ENCODE measurements at regions not wholly inside any gene's neighbourhood (a gene's known extent, or its start where the extent isn't known, plus 50 kb on each side); places are given as distances from the start of the nearest gene placed in this dataset.

- Mint-ChIP-seq H3K9me3 (no peaks in the 10 kb centered on the region), H3K27me3 (no peaks in the 10 kb centered on the region), H3K4me1 (ENCODE audit: low read depth) (no peaks in the 10 kb centered on the region), H3K36me3 (ENCODE audit: low read depth) (no peaks in the 10 kb centered on the region), H3K27ac (no peak overlapping the region), H3K4me3 (no peak overlapping the region)
- intact Hi-C loops (cut with micrococcal nuclease): no loop called here
These were observed 296.2 kb downstream of the CHL1 start for GRCh38 chr3:492586-493316.

- intact Hi-C loops (cut with micrococcal nuclease): no loop called here
- Mint-ChIP-seq H3K4me1 (ENCODE audit: low read depth) (no peaks in the 10 kb centered on the region), H3K27me3 (no peaks in the 10 kb centered on the region), H3K27ac (no peak overlapping the region), H3K9me3 (no peaks in the 10 kb centered on the region), H3K4me3 (no peak overlapping the region), H3K36me3 (ENCODE audit: low read depth) (no peaks in the 10 kb centered on the region)
These were observed 297.6 kb downstream of the CHL1 start for GRCh38 chr3:494190-494589.

GRCh38 chr3:498487-498886 is 301.9 kb downstream of the CHL1 start:
- no peaks in the 10 kb centered on the region for H3K4me1 Mint-ChIP-seq (ENCODE audit: low read depth)
- no peaks in the 10 kb centered on the region for H3K27me3 Mint-ChIP-seq
- H3K27ac Mint-ChIP-seq: no peak overlapping the region
- intact Hi-C loops (cut with micrococcal nuclease): no loop called here
- H3K9me3 Mint-ChIP-seq: no peaks in the 10 kb centered on the region
- H3K36me3 Mint-ChIP-seq (ENCODE audit: low read depth): no peaks in the 10 kb centered on the region
- no peak overlapping the region for H3K4me3 Mint-ChIP-seq

- Mint-ChIP-seq H3K4me3 (no peak overlapping the region), H3K36me3 (ENCODE audit: low read depth) (no peaks in the 10 kb centered on the region), H3K27me3 (no peaks in the 10 kb centered on the region), H3K9me3 (no peaks in the 10 kb centered on the region), H3K4me1 (ENCODE audit: low read depth) (no peaks in the 10 kb centered on the region), H3K27ac (no peak overlapping the region)
- intact Hi-C loops (cut with micrococcal nuclease): no loop called here
These were observed 302.6 kb downstream of the CHL1 start for GRCh38 chr3:499001-499761.

GRCh38 chr3:502486-502885 is 305.9 kb downstream of the CHL1 start:
- Mint-ChIP-seq H3K4me1 (ENCODE audit: low read depth) (no peaks in the 10 kb centered on the region), H3K27me3 (no peaks in the 10 kb centered on the region), H3K27ac (no peak overlapping the region), H3K9me3 (no peaks in the 10 kb centered on the region), H3K36me3 (ENCODE audit: low read depth) (no peaks in the 10 kb centered on the region), H3K4me3 (no peak overlapping the region)
- intact Hi-C loops (cut with micrococcal nuclease): no loop called here

GRCh38 chr3:513301-513700 is 316.7 kb downstream of the CHL1 start:
- Mint-ChIP-seq H3K4me3 (no peak overlapping the region), H3K36me3 (ENCODE audit: low read depth) (no peaks in the 10 kb centered on the region), H3K27me3 (no peaks in the 10 kb centered on the region), H3K4me1 (ENCODE audit: low read depth) (no peaks in the 10 kb centered on the region), H3K9me3 (peaks cover 26% of the 10 kb centered on the region), H3K27ac (no peak overlapping the region)
- intact Hi-C loops (cut with micrococcal nuclease): no loop called here

- Mint-ChIP-seq H3K36me3 (ENCODE audit: low read depth) (no peaks in the 10 kb centered on the region), H3K4me1 (ENCODE audit: low read depth) (no peaks in the 10 kb centered on the region), H3K4me3 (no peak overlapping the region), H3K27ac (no peak overlapping the region), H3K27me3 (no peaks in the 10 kb centered on the region), H3K9me3 (peaks cover 18% of the 10 kb centered on the region)
- intact Hi-C loops (cut with micrococcal nuclease): no loop called here
These were observed 317.6 kb downstream of the CHL1 start for GRCh38 chr3:514192-514591.

- no peaks in the 10 kb centered on the region for H3K27me3 Mint-ChIP-seq
- no peak overlapping the region for H3K27ac Mint-ChIP-seq
- no peaks in the 10 kb centered on the region for H3K36me3 Mint-ChIP-seq (ENCODE audit: low read depth)
- no peak overlapping the region for H3K4me3 Mint-ChIP-seq
- H3K4me1 Mint-ChIP-seq (ENCODE audit: low read depth): no peaks in the 10 kb centered on the region
- no peaks in the 10 kb centered on the region for H3K9me3 Mint-ChIP-seq
- intact Hi-C loops (cut with micrococcal nuclease): no loop called here
These were observed 322.5 kb downstream of the CHL1 start for GRCh38 chr3:519026-519425.

GRCh38 chr3:522888-523287 is 326.3 kb downstream of the CHL1 start:
- intact Hi-C loops (cut with micrococcal nuclease): no loop called here
- Mint-ChIP-seq H3K36me3 (ENCODE audit: low read depth) (no peaks in the 10 kb centered on the region), H3K27ac (no peak overlapping the region), H3K4me1 (ENCODE audit: low read depth) (no peaks in the 10 kb centered on the region), H3K9me3 (peaks cover 7% of the 10 kb centered on the region), H3K27me3 (no peaks in the 10 kb centered on the region), H3K4me3 (no peak overlapping the region)

GRCh38 chr3:525415-525814 is 328.9 kb downstream of the CHL1 start:
- peaks cover 21% of the 10 kb centered on the region for H3K9me3 Mint-ChIP-seq
- H3K4me1 Mint-ChIP-seq (ENCODE audit: low read depth): no peaks in the 10 kb centered on the region
- H3K4me3 Mint-ChIP-seq: no peak overlapping the region
- no peaks in the 10 kb centered on the region for H3K27me3 Mint-ChIP-seq
- intact Hi-C loops (cut with micrococcal nuclease): no loop called here
- H3K27ac Mint-ChIP-seq: no peak overlapping the region
- H3K36me3 Mint-ChIP-seq (ENCODE audit: low read depth): no peaks in the 10 kb centered on the region

GRCh38 chr3:535566-536416 is 339.2 kb downstream of the CHL1 start:
- Mint-ChIP-seq H3K4me1 (ENCODE audit: low read depth) (no peaks in the 10 kb centered on the region), H3K9me3 (peaks cover 25% of the 10 kb centered on the region), H3K4me3 (peak overlapping the region; percentile 48), H3K27ac (no peak overlapping the region), H3K27me3 (no peaks in the 10 kb centered on the region), H3K36me3 (ENCODE audit: low read depth) (no peaks in the 10 kb centered on the region)
- intact Hi-C loops (cut with micrococcal nuclease): no loop called here

GRCh38 chr3:536417-536813 is 339.9 kb downstream of the CHL1 start:
- Mint-ChIP-seq H3K9me3 (peaks cover 29% of the 10 kb centered on the region), H3K27me3 (no peaks in the 10 kb centered on the region), H3K4me3 (no peak overlapping the region), H3K27ac (no peak overlapping the region), H3K36me3 (ENCODE audit: low read depth) (no peaks in the 10 kb centered on the region), H3K4me1 (ENCODE audit: low read depth) (no peaks in the 10 kb centered on the region)
- intact Hi-C loops (cut with micrococcal nuclease): no loop called here

GRCh38 chr3:541062-541801 is 344.7 kb downstream of the CHL1 start:
- Mint-ChIP-seq H3K27ac (no peak overlapping the region), H3K4me3 (no peak overlapping the region), H3K27me3 (no peaks in the 10 kb centered on the region), H3K9me3 (peaks cover 26% of the 10 kb centered on the region), H3K36me3 (ENCODE audit: low read depth) (no peaks in the 10 kb centered on the region), H3K4me1 (ENCODE audit: low read depth) (no peaks in the 10 kb centered on the region)
- intact Hi-C loops (cut with micrococcal nuclease): no loop called here
